NCI-H510A treated with DMSO at 0.1 percent for 48 hours (cell line): ENCODE measurements at regions not wholly inside any gene's neighbourhood (a gene's known extent, or its start where the extent isn't known, plus 50 kb on each side); places are given as distances from the start of the nearest gene placed in this dataset.
A peak's percentile ranks its signal among the peaks of the same experiment; 100 is the strongest.
"Not testable (repeated sequence)": the region's sequence is repeated elsewhere in the genome, so short reads cannot be mapped to it uniquely, and the experiment has no call there.

Experiments
- DNase-seq: peaks from one replicate; lab custom pipeline; 2025; lab: John Stamatoyannopoulos, UW

DNA sequence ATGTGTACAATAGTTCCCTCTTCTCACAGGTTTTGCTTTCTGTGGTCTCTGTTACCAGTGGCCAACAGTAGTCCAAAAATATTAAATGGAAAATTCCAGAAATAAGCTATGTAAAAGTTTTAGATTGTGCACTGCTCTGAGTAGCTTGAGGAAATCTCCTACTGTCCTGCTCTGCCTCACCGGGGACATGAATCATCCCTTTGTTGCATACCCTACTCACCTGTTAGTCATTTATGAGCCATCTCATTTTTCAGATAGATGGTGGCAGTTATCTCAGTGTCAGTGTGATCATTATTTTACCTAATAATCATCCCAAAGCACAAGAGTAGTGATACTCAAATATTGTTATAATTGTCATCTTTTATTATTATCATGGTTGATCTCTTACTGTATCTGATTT, 688.1 kb downstream of the PLA2G4A start:
- DNase-seq = peak; percentile 37

DNA sequence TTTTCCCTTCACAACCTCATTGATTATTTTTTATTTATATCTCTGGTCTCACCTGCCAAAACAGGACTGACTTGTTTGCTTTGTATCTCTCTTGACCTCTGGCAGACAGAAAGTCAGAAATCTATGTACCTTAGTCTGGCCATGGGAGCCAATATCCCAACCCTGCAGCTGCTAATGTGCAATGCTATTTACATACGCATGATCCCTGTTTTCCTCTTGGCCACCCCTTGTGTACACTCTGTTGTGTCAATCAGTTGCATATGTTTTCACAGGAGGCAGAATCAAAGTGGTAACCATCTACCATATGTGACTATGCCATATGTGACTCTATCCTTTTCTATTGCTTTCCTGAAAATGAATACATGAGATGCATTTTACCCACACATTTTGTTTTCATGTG, 688.8 kb downstream of the PLA2G4A start:
- peak; percentile 93 for DNase-seq

DNA sequence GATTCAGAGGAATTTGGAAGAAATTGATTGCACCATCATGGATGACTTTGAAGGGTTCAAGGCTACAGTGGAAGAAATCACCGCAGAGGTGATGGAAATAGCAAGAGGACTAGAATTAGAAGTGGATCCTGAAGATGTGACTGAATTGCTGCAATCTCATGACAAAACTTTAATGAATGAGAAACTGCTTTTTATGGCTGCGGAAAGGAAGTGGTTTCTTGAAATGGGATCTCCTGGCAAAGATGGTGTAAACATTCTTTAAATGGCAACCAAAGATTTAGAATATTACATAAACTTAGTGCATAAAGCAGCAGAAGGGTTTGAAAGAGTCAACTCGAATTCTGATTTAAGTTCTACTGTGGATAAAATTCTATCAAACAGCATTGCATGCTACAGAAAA, 698.6 kb downstream of the PLA2G4A start:
- DNase-seq = no peak

- DNase-seq = no peak
Observed at GRCh38 chr1:187537936-187538335, 709.2 kb downstream of the PLA2G4A start.

DNA sequence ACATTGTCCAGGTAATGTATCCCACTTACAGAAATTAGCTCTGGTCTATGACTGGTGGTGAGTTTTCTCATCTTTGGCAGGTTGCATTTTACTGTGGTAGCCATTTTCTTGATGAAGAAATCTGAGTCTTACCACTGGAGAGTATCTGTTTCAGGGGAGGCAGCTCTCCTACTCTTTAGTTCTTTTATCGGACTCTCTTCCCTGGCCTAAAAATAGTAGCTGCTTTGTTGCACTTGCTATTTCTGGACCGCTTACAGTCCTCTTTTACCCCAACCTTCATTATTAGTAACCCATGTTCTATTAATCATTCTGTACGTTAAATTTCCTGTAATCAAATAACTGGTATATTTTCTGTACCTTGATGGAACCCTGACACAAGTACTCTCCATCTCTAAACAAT, 720.8 kb downstream of the PLA2G4A start:
- no peak for DNase-seq

GRCh38 chr1:187551061-187551460, 722.3 kb downstream of the PLA2G4A start:
- DNase-seq = no peak

- DNase-seq = no peak
Observed at GRCh38 chr1:187563191-187563590, 734.4 kb downstream of the PLA2G4A start.

- DNase-seq = no peak
Observed at GRCh38 chr1:187566354-187566753, 737.6 kb downstream of the PLA2G4A start.

DNA sequence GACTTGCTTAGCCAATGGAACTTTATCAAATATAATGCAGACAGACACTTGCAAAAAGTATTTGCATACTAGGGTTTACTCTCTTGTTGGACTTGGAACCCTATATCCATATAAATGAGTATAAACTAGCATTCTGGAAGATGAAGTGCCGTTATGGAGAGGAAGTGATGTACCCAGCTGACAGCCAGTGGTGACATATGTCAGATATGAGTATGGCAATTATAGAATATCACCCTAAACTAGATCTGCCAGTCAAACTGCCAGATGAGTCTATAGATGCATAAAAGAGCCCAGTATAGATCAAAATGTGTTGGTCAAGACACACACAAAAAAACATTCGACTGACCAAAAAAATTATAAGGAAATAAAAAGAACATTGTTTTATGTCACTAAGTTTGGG, 739.3 kb downstream of the PLA2G4A start:
- DNase-seq = no peak

GRCh38 chr1:187570166-187570565, 741.4 kb downstream of the PLA2G4A start:
- no peak for DNase-seq

DNA sequence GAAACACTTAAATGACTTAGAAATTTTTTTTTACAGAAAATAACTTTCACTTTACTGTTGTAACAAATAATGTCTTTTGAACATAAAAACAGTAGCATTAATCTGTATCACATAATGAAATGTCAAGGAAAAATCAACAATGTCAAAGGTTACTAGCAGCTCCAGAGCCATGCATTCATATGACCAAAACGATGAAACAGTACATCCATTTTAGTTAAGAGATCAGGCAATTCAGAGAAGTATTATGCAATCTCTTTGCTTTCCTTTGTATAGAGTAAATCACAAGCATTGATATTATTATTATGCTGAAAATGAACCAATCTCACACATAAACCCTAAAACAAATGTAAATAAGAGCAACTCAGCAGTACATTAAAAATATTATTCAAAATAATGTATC, 748.9 kb downstream of the PLA2G4A start:
- no peak for DNase-seq

- DNase-seq = no peak
Observed at GRCh38 chr1:187588917-187589316, 760.2 kb downstream of the PLA2G4A start.

DNA sequence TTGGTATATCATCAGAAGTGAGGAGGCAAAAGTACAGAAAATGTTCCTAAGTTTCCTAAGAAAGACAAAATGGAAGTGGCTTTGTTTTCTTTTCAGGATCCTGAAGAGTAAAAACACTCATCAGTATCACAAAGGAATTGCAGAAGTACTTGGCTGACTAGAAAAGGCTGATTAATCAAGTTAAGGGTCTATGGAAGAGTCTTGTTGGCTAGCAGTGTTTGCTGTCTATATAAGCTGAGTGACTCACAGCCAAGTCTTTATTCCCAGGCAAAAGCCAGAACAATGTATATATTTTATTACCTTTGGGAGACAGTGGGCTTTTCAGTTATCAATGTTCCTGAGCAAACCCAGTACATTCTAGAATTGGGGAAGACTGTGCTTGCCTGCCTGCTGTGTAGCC, 777.0 kb downstream of the PLA2G4A start:
- DNase-seq = peak; percentile 22

DNA sequence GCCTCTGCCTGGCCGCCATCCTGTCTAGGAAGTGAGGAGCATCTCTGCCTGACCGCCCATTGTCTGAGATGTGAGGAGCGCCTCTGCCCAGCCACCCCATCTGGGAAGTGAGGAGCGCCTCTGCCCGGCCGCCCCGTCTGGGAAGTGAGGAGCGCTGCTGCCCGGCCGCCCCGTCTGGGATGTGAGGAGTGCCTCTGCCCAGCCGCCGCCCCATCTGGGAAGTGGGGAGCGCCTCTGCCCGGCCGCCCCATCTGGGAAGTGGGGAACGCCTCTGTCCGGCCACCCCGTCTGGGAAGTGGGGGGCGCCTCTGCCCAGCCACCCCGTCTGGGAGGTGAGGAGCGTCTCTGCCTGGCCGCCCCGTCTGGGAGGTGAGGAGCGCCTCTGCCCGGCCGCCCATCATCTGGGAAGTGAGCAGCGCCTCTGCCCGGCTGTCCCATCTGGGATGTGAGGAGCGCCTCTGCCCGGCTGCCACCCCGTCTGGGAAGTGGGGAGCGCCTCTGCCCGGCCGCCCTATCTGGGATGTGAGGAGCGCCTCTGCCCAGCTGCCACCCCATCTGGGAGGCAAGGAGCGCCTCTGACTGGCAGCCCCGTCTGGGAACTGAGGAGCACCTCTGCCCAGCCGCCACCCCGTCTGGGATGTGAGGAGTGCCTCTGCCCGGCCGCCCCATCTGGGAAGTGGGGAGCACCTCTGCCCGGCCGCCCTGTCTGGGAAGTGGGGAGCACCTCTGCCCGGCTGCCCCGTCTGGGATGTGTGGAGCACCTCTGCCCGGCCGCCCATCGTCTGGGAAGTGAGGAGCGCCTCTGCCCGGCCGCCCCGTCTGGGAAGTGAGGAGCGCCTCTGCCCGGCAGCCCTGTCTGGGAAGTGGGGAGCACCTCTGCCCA, 787.3 kb downstream of the PLA2G4A start:
- DNase-seq = not testable (repeated sequence)

GRCh38 chr1:187616830-187617229, 788.1 kb downstream of the PLA2G4A start:
- not testable (repeated sequence) for DNase-seq

- DNase-seq = no peak
Observed at GRCh38 chr1:187617776-187618175, 789.0 kb downstream of the PLA2G4A start.

- no peak for DNase-seq
Observed at GRCh38 chr1:187619175-187619574, 790.4 kb downstream of the PLA2G4A start.

DNA sequence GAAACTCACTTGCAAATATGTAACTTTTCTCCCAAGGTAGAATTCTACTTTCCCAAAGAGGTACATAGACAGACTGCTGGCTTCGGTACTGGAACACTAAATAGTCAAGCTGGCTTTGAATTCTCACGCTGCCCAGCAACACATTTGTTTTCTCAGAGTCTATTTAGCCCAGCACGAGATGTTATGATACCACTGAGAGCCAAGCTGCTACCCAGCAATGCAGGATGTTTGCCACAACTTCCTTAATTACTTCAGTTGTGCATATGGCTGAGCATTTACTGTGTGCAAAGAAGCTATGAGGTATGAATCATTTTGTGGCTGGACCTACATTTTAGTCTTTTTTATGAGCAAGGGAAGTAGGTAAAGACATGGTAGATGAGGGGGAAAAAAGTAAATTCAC, 793.2 kb downstream of the PLA2G4A start:
- DNase-seq = no peak

GRCh38 chr1:187622545-187622944, 793.8 kb downstream of the PLA2G4A start:
- no peak for DNase-seq

DNA sequence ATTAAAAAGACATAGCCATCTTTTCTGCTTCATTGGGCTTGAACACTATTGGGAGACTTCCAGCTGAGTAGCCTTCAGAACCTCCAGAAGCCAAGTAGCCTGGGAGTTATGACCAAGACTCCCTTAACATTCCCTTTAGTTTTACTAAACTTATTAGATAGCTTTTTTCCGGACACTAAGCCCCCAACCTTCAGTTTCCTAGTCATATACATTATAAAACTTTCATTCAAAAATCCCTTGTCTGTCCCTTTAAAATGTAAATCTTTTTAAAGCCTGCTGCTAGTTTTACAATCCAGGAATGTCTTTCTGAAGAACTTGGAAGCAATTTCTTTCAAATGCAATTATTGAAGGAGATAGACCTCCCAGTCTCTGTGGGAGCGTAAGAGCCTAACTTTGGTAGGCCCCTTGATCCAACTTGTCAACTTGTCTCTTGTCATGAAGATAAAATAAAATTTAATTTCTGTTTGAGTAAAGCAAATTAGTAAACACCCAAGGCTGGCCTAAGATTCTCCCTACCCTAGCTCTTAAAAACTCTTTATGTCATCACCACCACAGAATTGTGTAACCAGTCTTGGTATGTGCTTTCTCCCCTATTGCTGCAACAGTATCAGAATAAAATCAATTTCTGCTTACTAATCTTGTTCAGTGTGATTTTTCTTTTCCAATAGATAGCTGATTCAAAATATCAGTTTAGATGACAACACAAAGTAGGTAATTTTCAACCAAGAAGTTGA, 796.2 kb downstream of the PLA2G4A start:
- no peak for DNase-seq

- DNase-seq = peak; percentile 13
Observed at GRCh38 chr1:187626056-187626455, 797.3 kb downstream of the PLA2G4A start.

DNA sequence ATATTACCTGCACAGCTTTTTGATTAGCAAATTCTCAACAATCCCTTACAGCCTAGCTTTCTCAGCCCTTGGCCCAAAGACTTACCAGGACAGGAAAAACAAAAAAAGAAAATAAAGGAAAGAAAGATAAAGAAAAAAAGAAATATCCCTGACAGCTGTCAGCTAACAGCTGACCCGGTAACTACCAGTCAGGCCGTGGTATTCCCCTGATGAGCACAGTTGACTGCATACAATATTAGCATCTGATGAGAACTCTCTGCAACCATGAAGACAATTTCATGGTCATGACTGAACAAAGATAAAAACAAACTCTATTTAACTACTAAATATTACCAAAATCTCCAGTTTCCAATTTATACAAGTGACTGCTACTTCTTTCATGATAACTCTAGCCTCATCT, 798.8 kb downstream of the PLA2G4A start:
- DNase-seq = no peak

DNA sequence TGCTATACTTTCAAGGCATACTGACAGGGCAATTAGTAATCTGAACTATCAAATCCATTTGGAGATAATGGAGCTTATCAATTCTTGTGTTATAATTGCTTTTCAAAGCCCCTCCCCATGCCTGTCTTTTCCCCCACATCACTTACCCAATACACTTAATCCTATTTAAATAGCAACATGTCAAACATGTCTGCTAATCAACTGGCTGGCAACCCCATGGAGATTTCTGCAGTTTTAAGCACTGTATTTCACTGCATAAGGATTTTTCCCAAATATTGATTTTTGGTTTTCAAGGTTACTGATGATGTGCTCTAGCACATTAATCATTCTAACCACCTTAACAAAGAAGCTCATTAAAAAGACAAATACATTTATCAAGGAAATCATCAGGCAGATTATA, 800.3 kb downstream of the PLA2G4A start:
- DNase-seq = no peak
